ENCODE measurements at regions not wholly inside any gene's neighbourhood (a gene's known extent, or its start where the extent isn't known, plus 50 kb on each side); places are given as distances from the start of the nearest gene placed in this dataset.

DNA sequence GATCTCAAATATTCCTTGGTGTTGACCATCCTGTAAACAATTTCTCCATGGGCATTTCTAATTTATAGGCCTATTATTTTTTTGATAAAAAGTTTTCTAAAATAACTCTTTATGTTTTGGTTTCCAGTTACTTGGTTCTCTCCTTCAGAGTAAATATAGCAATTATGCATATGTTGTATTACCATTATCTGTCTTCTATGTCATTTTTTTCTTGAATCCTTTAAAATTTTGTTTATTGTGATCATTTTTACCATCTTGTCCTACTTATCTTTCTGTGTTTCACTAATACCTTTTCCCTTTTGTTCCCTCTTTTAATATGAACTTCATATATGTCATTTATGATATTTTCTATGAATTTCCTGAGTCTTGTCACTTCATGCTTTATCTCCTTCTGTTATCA, 341.1 kb downstream of the PDCD6IP start:
- DNase-seq (ENCODE audit: low read depth, low spot score) (no peak), ATAC-seq (no peak)
- CTCF ChIA-PET: no interaction called here
- Histone ChIP-seq H3K27ac (ENCODE audit: low read length) (no peak overlapping the region), H3K27me3 (ENCODE audit: control insufficient read depth, insufficient read depth, low read length) (no peaks in the 10 kb centered on the region), H3K4me3 (ENCODE audit: low read depth in 2 of 2, low read length in 2 of 2) (no peak overlapping the region), H3K36me3 (ENCODE audit: control insufficient read depth, insufficient read depth, low read length) (no peaks in the 10 kb centered on the region), H3K4me1 (ENCODE audit: control insufficient read depth, insufficient read depth, low read length) (no peaks in the 10 kb centered on the region), H3K9me3 (ENCODE audit: control insufficient read depth, insufficient read depth, low read depth, low read length) (no peaks in the 10 kb centered on the region)
- no TSS peak for BruUV-seq (replicated peaks)
- in situ Hi-C loops (cut with HindIII; ENCODE audit: low pct_unique_long_range_greater_than_20kb, low sequenced_read_pairs) (no loop called here), intact Hi-C loops (cut with micrococcal nuclease; ENCODE audit: unreplicated experiment) (no loop called here)
- no peak for TF ChIP-seq TCF7L2 (IDR thresholded peaks at IDR 0.05; ENCODE audit: low read depth, low read length)
- TF ChIP-seq, protein P1, sequence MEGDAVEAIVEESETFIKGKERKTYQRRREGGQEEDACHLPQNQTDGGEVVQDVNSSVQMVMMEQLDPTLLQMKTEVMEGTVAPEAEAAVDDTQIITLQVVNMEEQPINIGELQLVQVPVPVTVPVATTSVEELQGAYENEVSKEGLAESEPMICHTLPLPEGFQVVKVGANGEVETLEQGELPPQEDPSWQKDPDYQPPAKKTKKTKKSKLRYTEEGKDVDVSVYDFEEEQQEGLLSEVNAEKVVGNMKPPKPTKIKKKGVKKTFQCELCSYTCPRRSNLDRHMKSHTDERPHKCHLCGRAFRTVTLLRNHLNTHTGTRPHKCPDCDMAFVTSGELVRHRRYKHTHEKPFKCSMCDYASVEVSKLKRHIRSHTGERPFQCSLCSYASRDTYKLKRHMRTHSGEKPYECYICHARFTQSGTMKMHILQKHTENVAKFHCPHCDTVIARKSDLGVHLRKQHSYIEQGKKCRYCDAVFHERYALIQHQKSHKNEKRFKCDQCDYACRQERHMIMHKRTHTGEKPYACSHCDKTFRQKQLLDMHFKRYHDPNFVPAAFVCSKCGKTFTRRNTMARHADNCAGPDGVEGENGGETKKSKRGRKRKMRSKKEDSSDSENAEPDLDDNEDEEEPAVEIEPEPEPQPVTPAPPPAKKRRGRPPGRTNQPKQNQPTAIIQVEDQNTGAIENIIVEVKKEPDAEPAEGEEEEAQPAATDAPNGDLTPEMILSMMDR (IDR thresholded peaks at IDR 0.05): no peak
- no peak for TF ChIP-seq SIN3A (IDR thresholded peaks at IDR 0.05; ENCODE audit: borderline replicate concordance, insufficient read depth, low read depth, low read length)
- TF ChIP-seq, protein P2, sequence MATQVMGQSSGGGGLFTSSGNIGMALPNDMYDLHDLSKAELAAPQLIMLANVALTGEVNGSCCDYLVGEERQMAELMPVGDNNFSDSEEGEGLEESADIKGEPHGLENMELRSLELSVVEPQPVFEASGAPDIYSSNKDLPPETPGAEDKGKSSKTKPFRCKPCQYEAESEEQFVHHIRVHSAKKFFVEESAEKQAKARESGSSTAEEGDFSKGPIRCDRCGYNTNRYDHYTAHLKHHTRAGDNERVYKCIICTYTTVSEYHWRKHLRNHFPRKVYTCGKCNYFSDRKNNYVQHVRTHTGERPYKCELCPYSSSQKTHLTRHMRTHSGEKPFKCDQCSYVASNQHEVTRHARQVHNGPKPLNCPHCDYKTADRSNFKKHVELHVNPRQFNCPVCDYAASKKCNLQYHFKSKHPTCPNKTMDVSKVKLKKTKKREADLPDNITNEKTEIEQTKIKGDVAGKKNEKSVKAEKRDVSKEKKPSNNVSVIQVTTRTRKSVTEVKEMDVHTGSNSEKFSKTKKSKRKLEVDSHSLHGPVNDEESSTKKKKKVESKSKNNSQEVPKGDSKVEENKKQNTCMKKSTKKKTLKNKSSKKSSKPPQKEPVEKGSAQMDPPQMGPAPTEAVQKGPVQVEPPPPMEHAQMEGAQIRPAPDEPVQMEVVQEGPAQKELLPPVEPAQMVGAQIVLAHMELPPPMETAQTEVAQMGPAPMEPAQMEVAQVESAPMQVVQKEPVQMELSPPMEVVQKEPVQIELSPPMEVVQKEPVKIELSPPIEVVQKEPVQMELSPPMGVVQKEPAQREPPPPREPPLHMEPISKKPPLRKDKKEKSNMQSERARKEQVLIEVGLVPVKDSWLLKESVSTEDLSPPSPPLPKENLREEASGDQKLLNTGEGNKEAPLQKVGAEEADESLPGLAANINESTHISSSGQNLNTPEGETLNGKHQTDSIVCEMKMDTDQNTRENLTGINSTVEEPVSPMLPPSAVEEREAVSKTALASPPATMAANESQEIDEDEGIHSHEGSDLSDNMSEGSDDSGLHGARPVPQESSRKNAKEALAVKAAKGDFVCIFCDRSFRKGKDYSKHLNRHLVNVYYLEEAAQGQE (IDR thresholded peaks at IDR 0.05; ENCODE audit: insufficient read depth in 1 of 2, low read depth in 2 of 2, low read length in 1 of 2): no peak
- TF ChIP-seq POLR2AphosphoS5 (IDR thresholded peaks at IDR 0.05; ENCODE audit: low read depth, low read length): no peak
- POLR2A ChIA-PET: no interaction called here

DNA sequence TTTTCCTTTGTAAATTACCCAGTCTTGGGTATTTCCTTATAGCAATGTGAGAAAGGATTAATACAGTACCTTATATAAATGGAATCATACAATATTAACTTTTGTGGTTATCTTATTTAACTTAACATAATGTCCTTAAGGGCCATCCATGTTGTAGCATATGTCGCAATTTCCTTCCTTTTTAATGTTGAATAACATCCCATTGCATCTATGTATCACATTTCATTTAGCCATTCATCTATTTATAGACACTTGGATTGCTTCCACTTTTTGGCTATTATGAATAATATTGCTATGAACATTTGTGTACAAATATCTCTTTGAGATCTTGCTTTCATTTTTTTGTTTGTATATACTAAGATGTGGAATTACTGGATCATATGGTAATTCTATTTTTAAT, 342.2 kb downstream of the PDCD6IP start:
- ATAC-seq (no peak), DNase-seq (ENCODE audit: low read depth, low spot score) (no peak)
- TF ChIP-seq SIN3A (IDR thresholded peaks at IDR 0.05; ENCODE audit: borderline replicate concordance, insufficient read depth, low read depth, low read length) (no peak), POLR2AphosphoS5 (IDR thresholded peaks at IDR 0.05; ENCODE audit: low read depth, low read length) (no peak), TCF7L2 (IDR thresholded peaks at IDR 0.05; ENCODE audit: low read depth, low read length) (no peak)
- TF ChIP-seq, protein P1 (IDR thresholded peaks at IDR 0.05): no peak
- TF ChIP-seq, protein P2 (IDR thresholded peaks at IDR 0.05; ENCODE audit: insufficient read depth in 1 of 2, low read depth in 2 of 2, low read length in 1 of 2): no peak
- no peaks in the 10 kb centered on the region for H3K36me3 ChIP-seq (ENCODE audit: control insufficient read depth, insufficient read depth, low read length)
- no peak overlapping the region for H3K4me3 ChIP-seq (ENCODE audit: low read depth in 2 of 2, low read length in 2 of 2)
- no peaks in the 10 kb centered on the region for H3K9me3 ChIP-seq (ENCODE audit: control insufficient read depth, insufficient read depth, low read depth, low read length)
- CTCF ChIA-PET: no interaction called here
- no TSS peak for BruUV-seq (replicated peaks)
- no peaks in the 10 kb centered on the region for H3K4me1 ChIP-seq (ENCODE audit: control insufficient read depth, insufficient read depth, low read length)
- no peaks in the 10 kb centered on the region for H3K27me3 ChIP-seq (ENCODE audit: control insufficient read depth, insufficient read depth, low read length)
- in situ Hi-C loops (cut with HindIII; ENCODE audit: low pct_unique_long_range_greater_than_20kb, low sequenced_read_pairs): no loop called here
- intact Hi-C loops (cut with micrococcal nuclease; ENCODE audit: unreplicated experiment): no loop called here
- H3K27ac ChIP-seq (ENCODE audit: low read length): no peak overlapping the region
- POLR2A ChIA-PET: no interaction called here
